GM12874 (cell line): ENCODE measurements at regions not wholly inside any gene's neighbourhood (a gene's known extent, or its start where the extent isn't known, plus 50 kb on each side); places are given as distances from the start of the nearest gene placed in this dataset.

Experiments used
- CTCF ChIP-seq: IDR thresholded peaks from 2 replicates; pipeline ENCODE4 v1.5.1; 2011; ENCODE audit warnings: low read depth, mild to moderate bottlenecking, control low read depth, low read length, moderate library complexity; ENCODE audit not compliant: insufficient read depth

- no peak for TF ChIP-seq CTCF
These were observed 646.6 kb upstream of the HS3ST5 start for GRCh38 chr6:114989279-114989964.

DNA sequence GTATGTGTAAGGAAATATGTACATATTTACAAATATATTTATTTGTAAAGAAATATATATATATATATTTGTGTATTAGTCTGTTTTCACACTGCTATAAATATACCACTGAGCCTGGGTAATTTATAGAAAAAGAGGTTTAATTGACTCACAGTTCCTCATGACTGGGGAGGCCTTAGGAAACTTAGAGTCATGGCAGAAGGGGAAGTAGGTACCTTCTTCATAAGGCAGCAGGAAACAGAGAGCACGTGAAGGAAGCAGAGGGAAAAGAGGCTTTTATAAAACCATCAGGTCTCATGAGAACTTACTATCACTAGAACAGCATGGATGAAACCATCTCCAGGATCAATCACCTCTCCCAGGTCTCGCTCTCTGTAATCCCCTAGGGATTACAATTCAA is 644.5 kb upstream of the HS3ST5 start:
- no peak for TF ChIP-seq CTCF

DNA sequence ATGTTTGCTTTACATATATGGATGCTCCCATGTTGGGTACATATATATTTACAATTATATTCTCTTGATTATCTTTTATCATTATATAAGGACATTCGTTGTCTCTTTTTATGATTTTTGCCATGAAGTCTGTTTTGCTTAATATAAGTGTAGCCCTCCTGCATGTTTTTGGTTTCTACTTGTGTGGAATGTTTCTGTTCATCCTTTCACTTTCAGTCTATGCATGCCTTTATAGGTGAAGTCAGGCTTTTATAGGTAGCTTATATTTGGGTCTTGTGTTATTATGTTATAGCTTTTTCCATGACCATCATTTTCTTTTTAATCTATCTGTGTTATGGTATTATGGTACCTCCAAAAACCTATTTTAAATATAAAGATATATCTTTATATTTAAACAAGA is 612.5 kb upstream of the HS3ST5 start:
- no peak for TF ChIP-seq CTCF

DNA sequence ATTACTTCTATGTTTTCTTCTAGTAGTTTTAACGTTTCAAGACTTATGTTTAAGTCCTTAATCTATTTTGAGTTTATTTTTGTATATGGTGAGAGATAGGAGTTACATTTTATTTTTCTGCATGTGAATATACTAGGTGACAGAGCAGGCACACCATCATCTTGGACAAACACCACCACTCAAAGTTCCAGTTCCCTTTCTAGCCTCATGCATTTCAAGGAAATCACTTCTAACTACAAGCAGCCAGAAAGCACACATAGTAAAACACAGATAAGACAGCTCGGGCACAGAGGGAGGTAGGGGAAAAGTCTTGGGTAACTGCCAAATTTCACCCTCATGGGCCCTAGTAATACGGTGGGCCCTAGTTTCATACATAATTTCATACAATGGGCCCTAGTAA is 609.4 kb upstream of the HS3ST5 start:
- no peak for TF ChIP-seq CTCF

- no peak for TF ChIP-seq CTCF
These were observed 602.6 kb upstream of the HS3ST5 start for GRCh38 chr6:114945392-114945791.

- TF ChIP-seq CTCF: no peak
These were observed 598.3 kb upstream of the HS3ST5 start for GRCh38 chr6:114941078-114941477.

- TF ChIP-seq CTCF: no peak
These were observed 597.4 kb upstream of the HS3ST5 start for GRCh38 chr6:114940181-114940580.
